ENCODE measurements at regions not wholly inside any gene's neighbourhood (a gene's known extent, or its start where the extent isn't known, plus 50 kb on each side); places are given as distances from the start of the nearest gene placed in this dataset.

- DNase-seq (ENCODE audit: low read depth, low spot score), result peak; percentile 15
- Histone ChIP-seq H3K9me3 (ENCODE audit: insufficient read depth, low read length) (no peaks in the 10 kb centered on the region), H3K9ac (ENCODE audit: insufficient read length, low read depth) (no peak overlapping the region), H3K4me1 (ENCODE audit: insufficient read depth, insufficient read length) (no peaks in the 10 kb centered on the region), H3K27me3 (ENCODE audit: insufficient read depth, insufficient read length) (no peaks in the 10 kb centered on the region), H3K36me3 (ENCODE audit: insufficient read depth, insufficient read length, low read length) (no peaks in the 10 kb centered on the region), H3K4me3 (ENCODE audit: insufficient read length, low read depth) (no peak overlapping the region)
- no peak for TF ChIP-seq SUZ12 (IDR thresholded peaks at IDR 0.05; ENCODE audit: extremely low read depth, insufficient read depth, insufficient read length)
- no peak for TF ChIP-seq YY1 (IDR thresholded peaks at IDR 0.05; ENCODE audit: insufficient read depth, insufficient read length)
- TF ChIP-seq ZNF274 (IDR thresholded peaks at IDR 0.05; ENCODE audit: low read depth, low read length), result no peak
Measured at GRCh38 chr6:93048381-93048780, 371.0 kb downstream of the EPHA7 start.

GRCh38 chr6:93047033-93047432 lies 372.3 kb downstream of the EPHA7 start:
- Histone ChIP-seq H3K27me3 (ENCODE audit: insufficient read depth, insufficient read length) (no peaks in the 10 kb centered on the region), H3K9me3 (ENCODE audit: insufficient read depth, low read length) (no peaks in the 10 kb centered on the region), H3K36me3 (ENCODE audit: insufficient read depth, insufficient read length, low read length) (no peaks in the 10 kb centered on the region), H3K4me1 (ENCODE audit: insufficient read depth, insufficient read length) (no peaks in the 10 kb centered on the region), H3K4me3 (ENCODE audit: insufficient read length, low read depth) (no peak overlapping the region), H3K9ac (ENCODE audit: insufficient read length, low read depth) (no peak overlapping the region)
- TF ChIP-seq YY1 (IDR thresholded peaks at IDR 0.05; ENCODE audit: insufficient read depth, insufficient read length) (no peak), ZNF274 (IDR thresholded peaks at IDR 0.05; ENCODE audit: low read depth, low read length) (no peak), SUZ12 (IDR thresholded peaks at IDR 0.05; ENCODE audit: extremely low read depth, insufficient read depth, insufficient read length) (no peak)
- DNase-seq (ENCODE audit: low read depth, low spot score), result no peak

- Histone ChIP-seq H3K27me3 (ENCODE audit: insufficient read depth, insufficient read length) (no peaks in the 10 kb centered on the region), H3K9me3 (ENCODE audit: insufficient read depth, low read length) (no peaks in the 10 kb centered on the region), H3K4me1 (ENCODE audit: insufficient read depth, insufficient read length) (no peaks in the 10 kb centered on the region), H3K36me3 (ENCODE audit: insufficient read depth, insufficient read length, low read length) (no peaks in the 10 kb centered on the region), H3K4me3 (ENCODE audit: insufficient read length, low read depth) (no peak overlapping the region), H3K9ac (ENCODE audit: insufficient read length, low read depth) (no peak overlapping the region)
- no peak for DNase-seq (ENCODE audit: low read depth, low spot score)
- no peak for TF ChIP-seq ZNF274 (IDR thresholded peaks at IDR 0.05; ENCODE audit: low read depth, low read length)
- TF ChIP-seq SUZ12 (IDR thresholded peaks at IDR 0.05; ENCODE audit: extremely low read depth, insufficient read depth, insufficient read length), result no peak
- no peak for TF ChIP-seq YY1 (IDR thresholded peaks at IDR 0.05; ENCODE audit: insufficient read depth, insufficient read length)
Measured at GRCh38 chr6:93045156-93045555, 374.2 kb downstream of the EPHA7 start.

GRCh38 chr6:93040375-93040774 lies 379.0 kb downstream of the EPHA7 start:
- no peaks in the 10 kb centered on the region for H3K4me1 ChIP-seq (ENCODE audit: insufficient read depth, insufficient read length)
- no peaks in the 10 kb centered on the region for H3K36me3 ChIP-seq (ENCODE audit: insufficient read depth, insufficient read length, low read length)
- no peak overlapping the region for H3K4me3 ChIP-seq (ENCODE audit: insufficient read length, low read depth)
- peaks cover 6% of the 10 kb centered on the region; the same call in 1 of the 2 replicates for H3K9me3 ChIP-seq (ENCODE audit: insufficient read depth, low read length)
- H3K27me3 ChIP-seq (ENCODE audit: insufficient read depth, insufficient read length), result no peaks in the 10 kb centered on the region
- no peak overlapping the region for H3K9ac ChIP-seq (ENCODE audit: insufficient read length, low read depth)
- TF ChIP-seq SUZ12 (IDR thresholded peaks at IDR 0.05; ENCODE audit: extremely low read depth, insufficient read depth, insufficient read length), result no peak
- no peak for DNase-seq (ENCODE audit: low read depth, low spot score)

GRCh38 chr6:93036835-93037234 lies 382.5 kb downstream of the EPHA7 start:
- no peaks in the 10 kb centered on the region for H3K27me3 ChIP-seq (ENCODE audit: insufficient read depth, insufficient read length)
- no peak overlapping the region for H3K9ac ChIP-seq (ENCODE audit: insufficient read length, low read depth)
- no peak for TF ChIP-seq YY1 (IDR thresholded peaks at IDR 0.05; ENCODE audit: insufficient read depth, insufficient read length)
- no peak for TF ChIP-seq SUZ12 (IDR thresholded peaks at IDR 0.05; ENCODE audit: extremely low read depth, insufficient read depth, insufficient read length)
- no peak for TF ChIP-seq ZNF274 (IDR thresholded peaks at IDR 0.05; ENCODE audit: low read depth, low read length)
- no peaks in the 10 kb centered on the region for H3K36me3 ChIP-seq (ENCODE audit: insufficient read depth, insufficient read length, low read length)
- no peak overlapping the region for H3K4me3 ChIP-seq (ENCODE audit: insufficient read length, low read depth)
- no peaks in the 10 kb centered on the region for H3K4me1 ChIP-seq (ENCODE audit: insufficient read depth, insufficient read length)
- no peak for DNase-seq (ENCODE audit: low read depth, low spot score)
- H3K9me3 ChIP-seq (ENCODE audit: insufficient read depth, low read length), result peaks cover 6% of the 10 kb centered on the region; the same call in 1 of the 2 replicates

- no peak for DNase-seq (ENCODE audit: low read depth, low spot score)
- no peak for TF ChIP-seq YY1 (IDR thresholded peaks at IDR 0.05; ENCODE audit: insufficient read depth, insufficient read length)
- TF ChIP-seq SUZ12 (IDR thresholded peaks at IDR 0.05; ENCODE audit: extremely low read depth, insufficient read depth, insufficient read length), result no peak
- no peak for TF ChIP-seq ZNF274 (IDR thresholded peaks at IDR 0.05; ENCODE audit: low read depth, low read length)
- Histone ChIP-seq H3K4me3 (ENCODE audit: insufficient read length, low read depth) (no peak overlapping the region), H3K27me3 (ENCODE audit: insufficient read depth, insufficient read length) (no peaks in the 10 kb centered on the region), H3K4me1 (ENCODE audit: insufficient read depth, insufficient read length) (no peaks in the 10 kb centered on the region), H3K36me3 (ENCODE audit: insufficient read depth, insufficient read length, low read length) (no peaks in the 10 kb centered on the region), H3K9ac (ENCODE audit: insufficient read length, low read depth) (no peak overlapping the region), H3K9me3 (ENCODE audit: insufficient read depth, low read length) (peaks cover 6% of the 10 kb centered on the region; the same call in 1 of the 2 replicates)
Measured at GRCh38 chr6:93035756-93036155, 383.6 kb downstream of the EPHA7 start.

GRCh38 chr6:93021235-93021915 lies 398.0 kb downstream of the EPHA7 start:
- Histone ChIP-seq H3K4me3 (ENCODE audit: insufficient read length, low read depth) (no peak overlapping the region), H3K9me3 (ENCODE audit: insufficient read depth, low read length) (peaks cover 6% of the 10 kb centered on the region; the same call in 1 of the 2 replicates), H3K9ac (ENCODE audit: insufficient read length, low read depth) (no peak overlapping the region), H3K27me3 (ENCODE audit: insufficient read depth, insufficient read length) (no peaks in the 10 kb centered on the region), H3K4me1 (ENCODE audit: insufficient read depth, insufficient read length) (no peaks in the 10 kb centered on the region), H3K36me3 (ENCODE audit: insufficient read depth, insufficient read length, low read length) (no peaks in the 10 kb centered on the region)
- no peak for DNase-seq (ENCODE audit: low read depth, low spot score)
- no peak for TF ChIP-seq ZNF274 (IDR thresholded peaks at IDR 0.05; ENCODE audit: low read depth, low read length)
- no peak for TF ChIP-seq YY1 (IDR thresholded peaks at IDR 0.05; ENCODE audit: insufficient read depth, insufficient read length)
- no peak for TF ChIP-seq SUZ12 (IDR thresholded peaks at IDR 0.05; ENCODE audit: extremely low read depth, insufficient read depth, insufficient read length)
